ENCODE measurements at regions not wholly inside any gene's neighbourhood (a gene's known extent, or its start where the extent isn't known, plus 50 kb on each side); places are given as distances from the start of the nearest gene placed in this dataset.

GRCh38 chr5:99721506-99721905 lies 792.7 kb upstream of the CHD1 start:
- DNase-seq (ENCODE audit: low read depth): no peak

- no peak for DNase-seq (ENCODE audit: low read depth)
Measured at GRCh38 chr5:99715921-99716320, 787.1 kb upstream of the CHD1 start.

DNA sequence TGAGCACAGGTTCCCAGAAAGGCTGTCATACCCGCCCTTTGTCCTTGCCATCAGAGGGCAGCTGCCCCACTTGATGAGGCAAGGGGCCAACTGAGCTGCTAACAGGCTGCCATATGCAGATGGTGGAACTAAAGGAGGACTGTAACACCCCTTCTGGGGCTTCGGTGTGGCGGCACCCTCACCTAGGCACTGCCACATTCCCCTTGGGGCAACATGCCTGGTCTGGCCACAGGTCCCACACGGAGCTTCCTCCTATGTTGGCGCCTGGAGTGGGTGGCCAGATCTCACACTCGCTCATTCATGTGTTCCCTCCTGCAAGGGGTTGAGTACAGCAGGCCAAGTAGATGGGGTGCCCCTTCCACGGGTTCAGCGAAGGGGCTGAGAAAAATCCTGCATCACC lies 777.4 kb upstream of the CHD1 start:
- DNase-seq (ENCODE audit: low read depth): no peak

DNA sequence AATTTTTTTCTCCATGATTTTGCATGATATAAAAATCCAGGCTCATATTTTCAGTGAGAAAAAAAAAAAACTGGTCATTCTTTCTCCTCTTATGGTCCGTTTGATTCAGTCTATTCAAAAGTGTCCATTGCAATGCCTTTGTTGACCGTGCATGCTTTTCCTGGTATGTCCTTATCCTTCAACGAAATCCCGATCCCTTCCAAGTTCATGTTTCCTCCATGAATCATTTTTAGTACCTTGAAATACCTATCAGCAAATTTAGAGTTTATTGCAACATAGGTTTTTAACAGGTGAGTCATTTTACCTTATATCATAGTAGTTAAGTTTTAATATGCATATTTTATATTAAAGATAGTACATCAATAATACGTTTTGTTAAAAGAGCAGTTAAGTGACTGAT lies 773.8 kb upstream of the CHD1 start:
- no peak for DNase-seq (ENCODE audit: low read depth)

DNA sequence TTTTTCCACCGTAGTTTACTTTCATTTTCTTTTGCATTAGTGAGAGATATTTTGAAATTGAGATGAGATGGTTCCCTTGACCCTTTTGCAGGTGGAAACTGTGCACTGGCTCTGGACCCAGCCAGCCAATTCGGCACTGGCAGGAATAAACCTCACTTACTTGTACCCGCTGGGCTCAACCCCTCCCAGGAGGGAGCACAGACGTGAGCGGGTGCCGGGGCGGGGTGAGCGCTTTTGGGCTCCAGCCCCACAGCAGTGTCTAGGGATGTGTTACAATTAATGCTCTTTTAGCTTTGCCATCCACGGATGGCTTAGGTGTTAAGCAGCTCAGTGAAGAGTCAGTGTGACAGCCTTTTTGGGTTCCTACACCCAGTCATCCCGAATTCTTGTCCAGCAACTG lies 766.1 kb upstream of the CHD1 start:
- DNase-seq (ENCODE audit: low read depth): no peak

DNA sequence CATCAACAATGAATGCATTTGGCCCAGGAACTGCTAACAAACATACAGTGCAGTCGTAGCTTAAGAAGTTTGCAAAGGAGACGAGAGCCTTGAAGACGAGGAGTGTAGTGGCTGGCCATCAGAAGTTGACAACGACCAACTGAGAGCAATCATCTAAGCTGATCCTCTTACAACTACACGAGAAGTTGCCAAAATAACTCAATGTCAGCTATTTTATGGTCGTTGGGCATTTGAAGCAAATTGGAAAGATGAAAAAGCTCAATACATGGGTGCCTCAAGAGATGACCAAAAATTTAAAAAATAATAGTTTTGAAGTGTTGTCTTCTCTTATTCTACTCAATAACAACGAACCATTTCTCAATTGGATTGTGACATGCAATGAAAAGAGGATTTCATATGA lies 757.7 kb upstream of the CHD1 start:
- DNase-seq (ENCODE audit: low read depth): no peak

- DNase-seq (ENCODE audit: low read depth): no peak
Measured at GRCh38 chr5:99675974-99676373, 747.2 kb upstream of the CHD1 start.

- no peak for DNase-seq (ENCODE audit: low read depth)
Measured at GRCh38 chr5:99674101-99674500, 745.3 kb upstream of the CHD1 start.

GRCh38 chr5:99664972-99665371 lies 736.2 kb upstream of the CHD1 start:
- no peak for DNase-seq (ENCODE audit: low read depth)

DNA sequence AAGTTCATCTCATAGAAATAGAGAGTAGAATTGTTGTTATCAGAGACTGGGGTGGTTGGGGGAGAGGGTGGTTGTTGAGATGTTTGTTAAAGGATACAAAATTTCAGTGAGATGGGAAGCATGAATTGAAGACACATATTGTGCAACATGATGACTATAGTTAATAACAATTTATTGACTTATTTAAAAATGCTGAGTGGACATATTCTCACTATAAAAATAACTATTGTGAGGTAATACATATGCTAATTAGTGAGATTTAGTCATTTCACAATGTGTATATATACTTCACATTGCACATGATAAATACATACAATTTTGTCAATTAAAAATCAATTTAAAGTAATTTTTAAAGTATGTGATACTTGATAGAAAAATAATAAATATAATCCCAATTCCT lies 722.5 kb upstream of the CHD1 start:
- DNase-seq (ENCODE audit: low read depth): no peak

- no peak for DNase-seq (ENCODE audit: low read depth)
Measured at GRCh38 chr5:99646011-99646647, 717.3 kb upstream of the CHD1 start.

DNA sequence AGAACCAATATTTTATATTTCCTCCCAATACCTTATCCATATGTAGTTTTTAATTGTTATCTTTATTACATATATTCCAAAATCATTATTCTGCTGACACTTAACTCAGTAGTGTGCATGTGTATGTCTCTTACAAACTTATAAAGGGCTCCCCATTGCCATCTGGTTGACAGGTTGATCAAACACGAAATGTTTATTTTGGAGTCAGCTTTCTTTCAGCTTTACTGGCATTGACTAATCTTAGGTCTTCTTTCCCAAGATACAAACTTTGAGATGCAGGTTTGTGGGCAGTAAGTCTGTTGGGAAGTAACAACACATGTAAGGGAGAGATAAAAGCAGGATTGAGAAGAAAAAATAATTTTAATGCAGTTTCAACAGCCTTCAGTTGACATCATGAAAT lies 716.0 kb upstream of the CHD1 start:
- no peak for DNase-seq (ENCODE audit: low read depth)

- DNase-seq (ENCODE audit: low read depth): no peak
Measured at GRCh38 chr5:99640646-99641045, 711.8 kb upstream of the CHD1 start.

GRCh38 chr5:99639905-99640304 lies 711.1 kb upstream of the CHD1 start:
- DNase-seq (ENCODE audit: low read depth): no peak

DNA sequence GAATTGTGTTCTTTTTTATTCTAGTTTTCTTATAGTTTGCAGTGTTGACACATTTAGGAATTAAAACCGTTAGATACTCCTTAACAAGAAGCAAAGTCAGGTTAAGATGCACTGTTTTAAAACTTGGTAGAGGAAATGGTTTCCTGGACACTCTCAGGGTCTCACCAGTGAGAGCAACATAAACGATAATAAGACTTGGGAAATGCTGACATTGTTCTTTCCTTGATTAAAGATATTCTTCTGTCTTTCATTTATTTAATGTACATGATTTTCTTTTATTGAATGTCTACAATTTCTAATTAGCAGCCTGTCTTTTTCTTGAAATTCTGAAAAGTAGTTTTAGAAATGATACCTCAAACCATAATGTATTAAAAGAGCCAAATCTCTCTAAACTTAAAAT lies 707.9 kb upstream of the CHD1 start:
- no peak for DNase-seq (ENCODE audit: low read depth)

DNA sequence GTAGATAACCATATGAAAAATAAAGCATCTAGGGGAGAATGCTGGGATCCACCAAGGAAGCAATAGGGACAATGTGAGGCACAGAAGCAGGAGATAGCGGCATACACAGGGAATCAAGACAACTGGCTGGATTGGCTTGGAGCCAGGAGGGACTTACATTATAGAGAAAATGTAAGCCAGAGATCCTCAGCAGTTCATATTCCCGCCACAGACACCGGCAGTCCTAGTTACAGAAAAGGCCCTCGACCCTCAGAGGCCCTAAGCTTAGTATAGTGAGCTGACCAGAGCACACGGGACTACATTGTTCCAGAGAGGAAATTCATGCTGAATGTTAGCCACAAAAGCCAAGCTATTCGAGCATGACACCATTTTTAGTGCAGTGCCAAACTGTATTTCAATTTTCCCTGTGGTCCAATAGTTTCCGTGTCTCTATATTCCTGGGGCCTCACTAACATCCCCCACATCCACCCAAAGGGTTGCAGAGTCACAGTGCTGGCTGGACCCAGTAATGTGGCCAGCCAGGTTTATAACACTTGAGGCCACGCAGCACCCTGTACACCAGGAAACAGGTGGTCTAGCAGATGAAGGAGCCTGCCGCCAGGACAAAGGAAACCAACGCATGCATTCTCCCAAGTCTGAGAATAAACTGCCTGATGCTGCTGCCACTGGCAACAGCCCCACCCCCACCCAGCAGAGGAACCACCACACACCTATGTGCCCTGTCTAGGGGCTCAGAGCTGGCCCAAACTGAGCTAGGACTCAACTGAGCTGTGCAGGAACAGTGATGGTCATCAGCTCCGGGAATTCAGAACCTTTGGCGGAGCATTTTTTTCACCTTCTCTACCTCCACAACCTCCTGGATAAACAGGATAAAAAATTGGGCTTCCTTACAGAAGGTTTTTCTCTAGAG lies 693.2 kb upstream of the CHD1 start:
- no peak for DNase-seq (ENCODE audit: low read depth)

GRCh38 chr5:99617335-99617734 lies 688.5 kb upstream of the CHD1 start:
- DNase-seq (ENCODE audit: low read depth): no peak

- DNase-seq (ENCODE audit: low read depth): no peak
Measured at GRCh38 chr5:99614888-99615287, 686.1 kb upstream of the CHD1 start.

DNA sequence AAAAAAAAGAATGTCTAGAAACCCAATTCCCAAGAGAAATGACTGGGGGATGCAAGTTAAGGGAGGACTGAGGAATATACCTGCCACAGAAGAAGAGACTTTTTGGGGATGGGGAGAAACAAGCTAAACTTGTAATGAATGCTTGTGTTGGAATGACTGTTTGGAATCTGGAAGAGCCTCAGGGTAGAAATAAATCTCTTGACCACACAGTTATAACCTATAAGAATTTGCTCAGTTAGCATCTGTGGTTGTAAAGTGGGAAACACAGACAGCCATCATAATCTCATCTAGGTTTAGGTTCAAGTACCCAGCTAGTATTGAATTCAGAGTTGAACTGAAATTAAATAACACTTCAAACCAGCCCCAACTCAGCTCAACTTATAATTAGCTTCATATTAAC lies 678.3 kb upstream of the CHD1 start:
- no peak for DNase-seq (ENCODE audit: low read depth)

GRCh38 chr5:99605904-99606303 lies 677.1 kb upstream of the CHD1 start:
- DNase-seq (ENCODE audit: low read depth): no peak

DNA sequence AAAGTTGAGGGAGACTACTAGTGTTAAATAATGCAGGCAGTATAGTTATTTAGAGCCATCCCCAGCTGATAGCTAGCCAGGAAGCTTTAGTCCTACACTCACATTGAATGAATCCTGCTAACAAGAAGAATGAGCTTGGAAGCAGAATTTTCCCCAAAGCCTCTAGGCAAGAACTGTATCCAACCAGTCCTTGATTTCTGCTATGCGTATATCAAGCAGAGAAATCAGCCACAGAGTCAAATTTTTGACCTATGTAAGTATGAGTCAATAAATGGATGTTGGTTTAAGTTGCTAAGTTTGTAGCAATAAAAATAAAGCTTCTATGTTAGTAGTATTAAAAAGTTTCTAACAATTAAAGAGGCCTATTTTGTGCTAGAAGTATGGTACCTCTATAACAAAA lies 672.1 kb upstream of the CHD1 start:
- no peak for DNase-seq (ENCODE audit: low read depth)

DNA sequence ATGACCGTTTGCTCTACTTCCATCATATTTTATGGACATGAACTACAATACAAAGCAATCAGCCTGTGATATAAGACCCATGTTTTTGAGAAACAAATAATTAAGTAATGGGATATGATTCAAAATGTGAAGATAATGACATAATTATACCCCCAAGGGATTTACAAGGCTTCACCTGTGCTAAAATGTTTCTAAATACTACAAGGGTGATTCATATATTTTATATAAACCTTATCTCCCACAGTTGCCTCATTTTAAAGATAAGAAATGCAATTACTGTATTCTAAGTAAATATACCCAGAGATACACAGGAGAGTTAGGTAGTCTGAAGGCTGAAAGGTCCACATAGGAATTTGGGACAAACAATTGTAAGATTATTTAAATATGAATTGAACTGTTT lies 662.0 kb upstream of the CHD1 start:
- DNase-seq (ENCODE audit: low read depth): no peak

GRCh38 chr5:99589424-99589823 lies 660.6 kb upstream of the CHD1 start:
- DNase-seq (ENCODE audit: low read depth): no peak

- no peak for DNase-seq (ENCODE audit: low read depth)
Measured at GRCh38 chr5:99587983-99588382, 659.2 kb upstream of the CHD1 start.
